SK-MEL-5 (cell line): ENCODE measurements at regions not wholly inside any gene's neighbourhood (a gene's known extent, or its start where the extent isn't known, plus 50 kb on each side); places are given as distances from the start of the nearest gene placed in this dataset.
"Not testable (repeated sequence)": the region's sequence is repeated elsewhere in the genome, so short reads cannot be mapped to it uniquely, and the experiment has no call there.

Source experiments
- DNase-seq: peaks from one replicate; pipeline ENCODE4 v3.0.0-alpha.2; 2016; ENCODE audit warnings: low read depth, low spot score
- in situ Hi-C: cut with HindIII; loops from 2 replicates; pipeline ENCODE4 v1.10.0; 2016; ENCODE audit warnings: low sequenced_read_pairs, high pct_unique_total_duplicates, low pct_unique_long_range_greater_than_20kb

- no peak for DNase-seq
- in situ Hi-C loops, result no loop called here
Measured at GRCh38 chr12:113735131-113735530, 231.0 kb downstream of the RBM19 start.

GRCh38 chr12:113734503-113734902 lies 231.6 kb downstream of the RBM19 start:
- DNase-seq, result no peak
- in situ Hi-C loops, result no loop called here

- in situ Hi-C loops, result no loop called here
- DNase-seq, result no peak
Measured at GRCh38 chr12:113732916-113733315, 233.2 kb downstream of the RBM19 start.

- DNase-seq, result no peak
- in situ Hi-C loops, result no loop called here
Measured at GRCh38 chr12:113727651-113728061, 238.5 kb downstream of the RBM19 start.

GRCh38 chr12:113726254-113726819 lies 239.8 kb downstream of the RBM19 start:
- no peak for DNase-seq
- in situ Hi-C loops, result no loop called here

GRCh38 chr12:113725557-113725876 lies 240.6 kb downstream of the RBM19 start:
- in situ Hi-C loops, result no loop called here
- no peak for DNase-seq

GRCh38 chr12:113724794-113725556 lies 241.2 kb downstream of the RBM19 start:
- in situ Hi-C loops, result no loop called here
- DNase-seq, result no peak

GRCh38 chr12:113723631-113724030 lies 242.5 kb downstream of the RBM19 start:
- in situ Hi-C loops, result no loop called here
- DNase-seq, result no peak

- in situ Hi-C loops, result no loop called here
- no peak for DNase-seq
Measured at GRCh38 chr12:113722747-113723146, 243.4 kb downstream of the RBM19 start.

GRCh38 chr12:113720629-113721028 lies 245.5 kb downstream of the RBM19 start:
- no peak for DNase-seq
- in situ Hi-C loops, result no loop called here

- no peak for DNase-seq
- in situ Hi-C loops, result no loop called here
Measured at GRCh38 chr12:113719911-113720591, 246.1 kb downstream of the RBM19 start.

GRCh38 chr12:113713156-113713555 lies 241.5 kb upstream of the LHX5 start:
- DNase-seq, result no peak
- in situ Hi-C loops, result no loop called here

GRCh38 chr12:113712481-113712880 lies 240.8 kb upstream of the LHX5 start:
- DNase-seq, result no peak
- in situ Hi-C loops, result no loop called here

GRCh38 chr12:113710216-113710615 lies 238.5 kb upstream of the LHX5 start:
- DNase-seq, result no peak
- in situ Hi-C loops, result no loop called here

GRCh38 chr12:113709456-113709855 lies 237.8 kb upstream of the LHX5 start:
- in situ Hi-C loops, result no loop called here
- DNase-seq, result no peak

GRCh38 chr12:113702836-113703235 lies 231.2 kb upstream of the LHX5 start:
- no peak for DNase-seq
- in situ Hi-C loops, result no loop called here

GRCh38 chr12:113702276-113702675 lies 230.6 kb upstream of the LHX5 start:
- in situ Hi-C loops, result no loop called here

GRCh38 chr12:113700943-113701342 lies 229.3 kb upstream of the LHX5 start:
- DNase-seq, result no peak
- in situ Hi-C loops, result no loop called here

More at GRCh38 chr12:113702276-113702675, 230.6 kb upstream of the LHX5 start:
- no peak for DNase-seq

GRCh38 chr12:113699984-113700383 lies 228.3 kb upstream of the LHX5 start:
- DNase-seq, in situ Hi-C loops: not testable (repeated sequence)
